Upper lobe of right lung (tissue), 1 donor: ENCODE measurements at regions not wholly inside any gene's neighbourhood (a gene's known extent, or its start where the extent isn't known, plus 50 kb on each side); places are given as distances from the start of the nearest gene placed in this dataset.
"Not testable (repeated sequence)": the region's sequence is repeated elsewhere in the genome, so short reads cannot be mapped to it uniquely, and the experiment has no call there.

Experiments
- ATAC-seq: fragments of 200-7000 bp; cut with Tn5 transposase; one replicate; pipeline ENCODE4 v1.9.1; 2020; ENCODE audit warnings: mild to moderate bottlenecking, moderate library complexity
- DNase-seq: peaks from one replicate; pipeline ENCODE4 v3.0.0-alpha.2; 2020
- H3K27ac ChIP-seq: fragments of 200-600 bp; one replicate; pipeline ENCODE4 v1.8.0; 2022
- H3K27me3 ChIP-seq: fragments of 200-600 bp; one replicate; pipeline ENCODE4 v1.8.0; 2022; ENCODE audit warnings: mild to moderate bottlenecking
- H3K36me3 ChIP-seq: fragments of 200-600 bp; one replicate; pipeline ENCODE4 v1.8.0; 2022
- H3K4me1 ChIP-seq: fragments of 200-600 bp; one replicate; pipeline ENCODE4 v1.8.0; 2022
- H3K4me3 ChIP-seq: fragments of 200-600 bp; one replicate; pipeline ENCODE4 v1.8.0; 2022; ENCODE audit warnings: mild to moderate bottlenecking
- H3K9me3 ChIP-seq: fragments of 200-600 bp; one replicate; pipeline ENCODE4 v1.8.0; 2022
- intact Hi-C: fragments of 100-400 bp; cut with DNase I; formaldehyde crosslinking; loops from one replicate; pipeline ENCODE4 v1.11.0; 2022
- TF ChIP-seq, protein P1 (sequence below): fragments of 200-600 bp; IDR thresholded peaks from one replicate; pipeline ENCODE4 v1.8.0; 2022; ENCODE audit warnings: antibody characterized with exemption
- donor health status: DM: no; HTN: yes; CAD: no; lungs with severe emphysema.

DNA sequence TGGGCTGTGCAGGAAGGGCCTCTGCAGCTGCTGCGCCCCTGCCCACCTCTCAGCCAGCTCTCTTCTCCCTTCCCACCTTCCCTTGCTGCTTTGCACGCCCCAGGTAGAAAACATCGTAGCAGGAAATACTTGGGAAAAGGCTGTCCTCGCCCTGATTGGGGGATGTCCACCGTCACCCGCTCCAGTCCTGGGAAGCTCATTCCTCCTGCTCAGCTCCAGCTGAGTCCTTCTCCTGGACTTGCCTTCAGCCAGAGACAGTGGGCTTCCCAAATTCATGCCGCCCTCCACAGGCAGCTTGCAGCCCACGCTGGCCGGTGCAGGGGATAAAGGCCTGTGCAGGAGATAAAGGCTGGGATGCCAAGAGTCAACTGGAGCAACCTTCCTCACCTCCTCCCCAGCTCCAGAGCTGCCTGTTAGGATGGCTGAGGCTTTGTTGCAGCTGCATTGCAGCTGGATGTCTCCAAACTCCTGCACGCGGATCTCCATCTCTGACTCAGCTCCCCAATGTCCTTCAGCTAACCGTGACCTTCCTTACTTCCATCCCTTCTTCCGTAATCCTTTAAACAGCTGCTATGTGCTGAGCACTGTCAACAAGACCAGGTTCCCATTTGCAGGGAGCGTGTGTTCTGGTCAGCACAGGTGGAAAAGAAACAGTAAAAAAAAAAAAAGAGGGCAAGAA, 402.0 kb upstream of the TNRC6C start:
- H3K27ac ChIP-seq = no peak overlapping the region
- intact Hi-C loops = no loop called here
- no peaks in the 10 kb centered on the region for H3K4me1 ChIP-seq
- H3K27me3 ChIP-seq = peaks cover 14% of the 10 kb centered on the region
- TF ChIP-seq, protein P1, sequence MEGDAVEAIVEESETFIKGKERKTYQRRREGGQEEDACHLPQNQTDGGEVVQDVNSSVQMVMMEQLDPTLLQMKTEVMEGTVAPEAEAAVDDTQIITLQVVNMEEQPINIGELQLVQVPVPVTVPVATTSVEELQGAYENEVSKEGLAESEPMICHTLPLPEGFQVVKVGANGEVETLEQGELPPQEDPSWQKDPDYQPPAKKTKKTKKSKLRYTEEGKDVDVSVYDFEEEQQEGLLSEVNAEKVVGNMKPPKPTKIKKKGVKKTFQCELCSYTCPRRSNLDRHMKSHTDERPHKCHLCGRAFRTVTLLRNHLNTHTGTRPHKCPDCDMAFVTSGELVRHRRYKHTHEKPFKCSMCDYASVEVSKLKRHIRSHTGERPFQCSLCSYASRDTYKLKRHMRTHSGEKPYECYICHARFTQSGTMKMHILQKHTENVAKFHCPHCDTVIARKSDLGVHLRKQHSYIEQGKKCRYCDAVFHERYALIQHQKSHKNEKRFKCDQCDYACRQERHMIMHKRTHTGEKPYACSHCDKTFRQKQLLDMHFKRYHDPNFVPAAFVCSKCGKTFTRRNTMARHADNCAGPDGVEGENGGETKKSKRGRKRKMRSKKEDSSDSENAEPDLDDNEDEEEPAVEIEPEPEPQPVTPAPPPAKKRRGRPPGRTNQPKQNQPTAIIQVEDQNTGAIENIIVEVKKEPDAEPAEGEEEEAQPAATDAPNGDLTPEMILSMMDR = no peak
- ATAC-seq = no peak
- DNase-seq = no peak
- H3K9me3 ChIP-seq = no peaks in the 10 kb centered on the region
- no peaks in the 10 kb centered on the region for H3K36me3 ChIP-seq
- no peak overlapping the region for H3K4me3 ChIP-seq

DNA sequence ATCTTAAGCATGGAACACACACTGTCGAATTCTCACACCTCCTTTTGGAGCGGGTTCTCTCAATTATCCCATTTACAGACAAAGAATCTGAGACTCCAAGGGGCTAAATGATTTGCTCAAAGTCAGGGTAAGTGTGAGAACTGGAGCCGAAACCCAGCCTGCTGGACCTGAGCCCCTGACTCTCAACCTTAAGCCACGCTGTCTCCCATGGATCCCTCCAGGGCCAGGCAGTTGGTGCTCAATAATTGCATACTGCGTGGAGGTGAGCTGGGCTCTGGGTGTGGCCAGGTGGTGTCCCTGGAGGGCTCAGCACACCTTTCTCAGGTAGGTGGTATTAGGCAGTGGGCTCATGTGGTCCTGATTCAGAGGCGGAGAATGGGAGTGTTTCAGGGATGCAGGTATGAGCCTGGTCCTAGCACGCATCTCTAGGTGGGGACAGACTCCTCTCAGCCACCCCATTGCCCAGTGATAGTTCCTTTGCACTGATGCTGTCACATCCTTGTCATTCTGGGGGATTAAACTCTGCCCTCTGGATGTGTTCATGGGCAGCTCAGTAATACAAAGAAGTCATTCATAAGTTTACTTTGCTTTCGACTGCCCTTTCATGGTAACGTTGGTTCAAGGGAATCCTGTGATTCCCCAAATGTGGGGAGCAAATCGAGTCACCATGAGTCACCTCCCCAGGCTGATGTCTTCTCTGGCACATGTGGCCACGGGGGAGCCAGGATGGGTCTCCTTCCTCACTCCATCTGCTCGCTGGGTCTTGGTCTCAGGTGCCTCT, 399.5 kb upstream of the TNRC6C start:
- Histone ChIP-seq H3K4me3 (no peak overlapping the region), H3K36me3 (no peaks in the 10 kb centered on the region), H3K4me1 (no peaks in the 10 kb centered on the region), H3K27me3 (peaks cover 14% of the 10 kb centered on the region), H3K9me3 (no peaks in the 10 kb centered on the region), H3K27ac (no peak overlapping the region)
- ATAC-seq (peak; percentile 11), DNase-seq (no peak)
- TF ChIP-seq, protein P1 = no peak
- intact Hi-C loops = no loop called here

DNA sequence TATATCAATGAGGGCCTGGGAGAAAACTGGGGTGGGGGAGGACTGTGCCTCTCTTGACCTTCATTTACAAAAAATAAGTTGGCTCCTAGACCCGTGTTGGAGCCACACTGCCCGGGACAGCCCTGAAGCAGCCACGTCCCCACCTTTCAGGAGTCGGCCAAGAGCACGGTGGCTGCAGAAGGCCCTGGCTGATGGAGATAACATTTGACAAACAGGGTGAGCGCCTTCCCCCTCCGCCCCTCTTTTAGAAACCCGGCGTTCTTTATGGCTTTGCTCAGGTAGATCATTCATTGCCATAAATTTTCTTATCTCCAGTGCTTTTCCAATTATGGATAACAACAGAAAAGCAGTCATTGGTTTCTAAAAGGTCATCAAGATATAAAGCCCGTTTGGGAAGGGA, 398.1 kb upstream of the TNRC6C start:
- Histone ChIP-seq H3K4me3 (no peak overlapping the region), H3K4me1 (no peaks in the 10 kb centered on the region), H3K27me3 (peaks cover 10% of the 10 kb centered on the region), H3K27ac (no peak overlapping the region), H3K9me3 (no peaks in the 10 kb centered on the region), H3K36me3 (no peaks in the 10 kb centered on the region)
- no peak for DNase-seq
- no peak for ATAC-seq
- intact Hi-C loops = no loop called here
- TF ChIP-seq, protein P1 = no peak

DNA sequence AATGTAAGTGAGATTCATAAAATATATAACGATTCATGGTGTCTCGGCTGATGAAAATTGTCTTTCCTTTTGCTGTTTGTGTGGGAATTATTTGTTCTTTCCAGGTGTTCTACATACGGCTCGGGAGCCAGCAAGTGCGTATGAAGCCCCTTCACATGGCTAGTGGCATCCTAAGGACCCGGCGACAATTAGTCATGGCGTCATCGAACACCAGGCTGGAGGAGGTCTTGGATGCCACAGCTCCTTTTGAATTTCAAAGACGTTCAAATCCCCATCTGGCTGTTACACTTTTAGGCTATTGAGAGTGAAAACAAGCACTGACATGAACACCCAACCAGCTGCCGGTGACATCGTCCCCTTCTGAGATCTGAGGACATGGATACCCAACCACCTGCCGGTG, 397.7 kb upstream of the TNRC6C start:
- no peaks in the 10 kb centered on the region for H3K36me3 ChIP-seq
- peaks cover 10% of the 10 kb centered on the region for H3K27me3 ChIP-seq
- DNase-seq (no peak), ATAC-seq (no peak)
- intact Hi-C loops = no loop called here
- no peak overlapping the region for H3K27ac ChIP-seq
- no peak overlapping the region for H3K4me3 ChIP-seq
- TF ChIP-seq, protein P1 = no peak
- no peaks in the 10 kb centered on the region for H3K9me3 ChIP-seq
- no peaks in the 10 kb centered on the region for H3K4me1 ChIP-seq

DNA sequence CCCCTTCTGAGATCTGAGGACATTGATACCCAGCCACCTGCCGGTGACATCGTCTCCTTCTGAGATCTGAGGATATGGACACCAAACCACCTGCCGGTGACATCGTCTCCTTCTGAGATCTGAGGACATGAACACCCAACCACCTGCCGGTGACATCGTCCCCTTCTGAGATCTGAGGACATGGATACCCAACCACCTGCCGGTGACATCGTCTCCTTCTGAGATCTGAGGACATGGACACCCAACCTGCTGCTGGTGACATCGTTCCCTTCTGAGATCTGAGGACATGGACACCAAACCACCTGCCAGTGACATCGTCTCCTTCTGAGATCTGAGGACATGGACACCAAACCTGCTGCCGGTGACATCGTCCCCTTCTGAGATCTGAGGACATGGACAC, 396.1 kb upstream of the TNRC6C start:
- H3K27me3 ChIP-seq, H3K4me1 ChIP-seq, H3K36me3 ChIP-seq, intact Hi-C loops, H3K4me3 ChIP-seq, DNase-seq, ATAC-seq, H3K27ac ChIP-seq, H3K9me3 ChIP-seq: not testable (repeated sequence)

DNA sequence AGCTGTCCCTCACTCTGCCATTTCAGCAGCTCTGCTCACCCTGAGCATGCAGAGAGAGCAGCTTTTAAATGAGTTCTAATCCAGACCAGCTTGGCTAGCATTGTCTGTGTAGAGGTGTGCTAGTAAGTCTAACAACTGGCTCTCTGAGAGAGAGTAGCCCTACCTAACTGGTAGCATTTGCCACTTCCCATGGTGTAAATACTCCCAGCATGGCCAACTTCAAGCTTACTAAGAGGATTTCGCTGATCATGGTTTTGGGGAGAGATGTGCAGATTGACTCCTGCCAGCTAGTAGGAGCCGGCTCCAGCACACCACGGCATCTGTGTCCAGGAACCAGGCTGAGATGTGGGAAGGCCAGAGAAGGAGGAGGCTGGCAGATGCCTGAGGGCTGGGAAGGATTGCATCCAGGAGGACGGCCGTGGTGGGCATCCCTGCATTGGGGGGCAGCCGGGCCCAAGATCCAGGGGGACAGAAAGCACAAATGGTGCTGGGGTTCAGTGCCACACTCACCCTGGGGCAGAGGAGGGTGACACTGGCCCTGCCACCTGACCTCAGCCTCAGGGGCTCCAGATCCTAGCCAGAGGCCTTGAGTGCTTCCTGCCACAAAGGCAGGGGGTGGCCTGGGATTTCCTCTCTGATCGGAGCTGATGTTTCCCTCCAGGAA, 394.9 kb upstream of the TNRC6C start:
- ATAC-seq (no peak), DNase-seq (peak; percentile 52)
- no peak overlapping the region for H3K27ac ChIP-seq
- intact Hi-C loops = no loop called here
- H3K4me3 ChIP-seq = no peak overlapping the region
- no peaks in the 10 kb centered on the region for H3K27me3 ChIP-seq
- H3K4me1 ChIP-seq = no peaks in the 10 kb centered on the region
- no peaks in the 10 kb centered on the region for H3K36me3 ChIP-seq
- H3K9me3 ChIP-seq = no peaks in the 10 kb centered on the region
- TF ChIP-seq, protein P1 = no peak
